Suprapubic skin (tissue), 4 donors: ENCODE measurements at regions not wholly inside any gene's neighbourhood (a gene's known extent, or its start where the extent isn't known, plus 50 kb on each side); places are given as distances from the start of the nearest gene placed in this dataset.

Experiments used
- DNase-seq, 2 donors: peaks; one replicate each; pipeline ENCODE4 v3.0.0-alpha.2; 2019; ENCODE audit warnings: low spot score in 2 of 2
- H3K27ac ChIP-seq: fragments of 200-600 bp; sonication (generic); one replicate; pipeline ENCODE4 v1.5.1; 2019
- H3K27me3 ChIP-seq: fragments of 200-600 bp; sonication (generic); one replicate; pipeline ENCODE4 v1.5.1; 2019
- H3K36me3 ChIP-seq: fragments of 200-600 bp; sonication (generic); one replicate; pipeline ENCODE4 v1.5.1; 2019
- H3K4me1 ChIP-seq: fragments of 200-600 bp; sonication (generic); one replicate; pipeline ENCODE4 v1.5.1; 2019
- H3K4me3 ChIP-seq: fragments of 200-600 bp; sonication (generic); one replicate; pipeline ENCODE4 v1.5.1; 2019; ENCODE audit warnings: mild to moderate bottlenecking
- H3K9me3 ChIP-seq: fragments of 200-600 bp; sonication (generic); one replicate; pipeline ENCODE4 v1.5.1; 2019
- EP300 ChIP-seq: sonication (generic); formaldehyde crosslinking; IDR thresholded peaks from one replicate; pipeline ENCODE4 v1.6.1; 2017; ENCODE audit warnings: antibody characterized with exemption
- POLR2A ChIP-seq, 2 donors: fragments of 450-650 bp; IDR thresholded peaks; one replicate each; pipeline ENCODE4 v1.6.1; 2017; ENCODE audit warnings: antibody characterized with exemption in 2 of 2, mild to moderate bottlenecking in 2 of 2, moderate library complexity in 2 of 2
- POLR2AphosphoS5 ChIP-seq, 3 donors: sonication (generic); formaldehyde crosslinking; IDR thresholded peaks; one replicate each; pipeline ENCODE4 v1.6.1; 2017; ENCODE audit warnings: antibody characterized with exemption in 3 of 3
- WGBS: methylation state at CpG from one replicate; pipeline ENCODE4 v1.1.5; 2018; 5-methylcytosine and 5-hydroxymethylcytosine counted together
- TF ChIP-seq, protein P1 (sequence below), 2 donors: fragments of 200-600 bp in 1 of 2; fragments of 450-650 bp in 1 of 2; sonication (generic) in 1 of 2; IDR thresholded peaks; one replicate each; pipeline ENCODE4 v1.5.1; 2016 to 2019; ENCODE audit warnings: antibody characterized with exemption in 2 of 2, mild to moderate bottlenecking in 1 of 2, moderate library complexity in 1 of 2

DNA sequence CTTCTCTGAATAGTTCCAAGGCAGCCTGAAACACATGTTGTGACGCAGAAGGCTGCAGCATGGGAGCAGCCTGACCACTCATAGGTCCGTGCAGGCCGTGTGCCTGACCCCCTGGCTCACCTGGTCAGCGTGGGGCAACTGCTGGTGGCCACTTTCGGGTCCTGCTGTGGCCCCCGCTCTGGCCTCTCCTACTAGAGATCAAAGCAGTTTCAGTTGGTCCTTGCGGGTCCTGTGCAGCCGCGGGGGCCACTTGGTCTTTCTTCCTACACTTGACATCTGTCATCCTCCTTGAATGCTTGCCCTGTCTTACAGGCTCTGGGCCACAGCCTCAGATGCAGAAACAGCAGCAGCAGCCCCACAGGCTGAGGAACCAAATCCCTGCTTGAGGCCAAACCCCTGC is 320.8 kb upstream of the ZNF32 start:
- DNase-seq, result no peak
- no peak overlapping the region for H3K27ac ChIP-seq
- H3K4me3 ChIP-seq, result no peak overlapping the region
- peaks cover 9% of the 10 kb centered on the region for H3K4me1 ChIP-seq
- TF ChIP-seq, protein P1, sequence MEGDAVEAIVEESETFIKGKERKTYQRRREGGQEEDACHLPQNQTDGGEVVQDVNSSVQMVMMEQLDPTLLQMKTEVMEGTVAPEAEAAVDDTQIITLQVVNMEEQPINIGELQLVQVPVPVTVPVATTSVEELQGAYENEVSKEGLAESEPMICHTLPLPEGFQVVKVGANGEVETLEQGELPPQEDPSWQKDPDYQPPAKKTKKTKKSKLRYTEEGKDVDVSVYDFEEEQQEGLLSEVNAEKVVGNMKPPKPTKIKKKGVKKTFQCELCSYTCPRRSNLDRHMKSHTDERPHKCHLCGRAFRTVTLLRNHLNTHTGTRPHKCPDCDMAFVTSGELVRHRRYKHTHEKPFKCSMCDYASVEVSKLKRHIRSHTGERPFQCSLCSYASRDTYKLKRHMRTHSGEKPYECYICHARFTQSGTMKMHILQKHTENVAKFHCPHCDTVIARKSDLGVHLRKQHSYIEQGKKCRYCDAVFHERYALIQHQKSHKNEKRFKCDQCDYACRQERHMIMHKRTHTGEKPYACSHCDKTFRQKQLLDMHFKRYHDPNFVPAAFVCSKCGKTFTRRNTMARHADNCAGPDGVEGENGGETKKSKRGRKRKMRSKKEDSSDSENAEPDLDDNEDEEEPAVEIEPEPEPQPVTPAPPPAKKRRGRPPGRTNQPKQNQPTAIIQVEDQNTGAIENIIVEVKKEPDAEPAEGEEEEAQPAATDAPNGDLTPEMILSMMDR (IDR thresholded peaks at IDR 0.05), result no peak
- no peak for TF ChIP-seq POLR2AphosphoS5 (IDR thresholded peaks at IDR 0.05)
- TF ChIP-seq POLR2A (IDR thresholded peaks at IDR 0.05), result no peak
- TF ChIP-seq EP300, result no peak
- H3K36me3 ChIP-seq, result no peaks in the 10 kb centered on the region
- no peaks in the 10 kb centered on the region for H3K27me3 ChIP-seq
- 100% methylated on average over 2 of the region's 9 CpGs for WGBS
- no peaks in the 10 kb centered on the region for H3K9me3 ChIP-seq

DNA sequence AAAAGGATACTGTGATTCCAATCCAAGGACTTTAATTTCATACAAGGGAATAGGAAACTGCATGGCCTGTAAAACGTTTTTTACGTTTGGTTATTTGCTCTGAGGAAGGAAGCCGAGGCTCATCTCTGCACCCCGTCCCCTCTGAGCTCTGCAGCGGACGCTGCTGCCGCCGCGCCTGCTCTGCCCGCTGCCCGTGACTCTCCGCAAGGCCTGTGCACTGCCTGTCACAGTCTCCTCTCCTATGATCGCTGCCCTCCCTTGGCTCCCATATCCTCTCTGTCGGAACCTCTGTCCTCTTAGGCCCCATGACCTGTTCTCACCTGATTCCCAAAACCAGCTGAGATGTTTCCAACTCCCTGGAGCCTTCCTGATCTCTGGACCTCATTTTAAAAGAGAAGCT is 320.3 kb upstream of the ZNF32 start:
- no peaks in the 10 kb centered on the region for H3K36me3 ChIP-seq
- DNase-seq, result no peak
- no peaks in the 10 kb centered on the region for H3K27me3 ChIP-seq
- 79% methylated on average over 14 of the region's 14 CpGs for WGBS
- peaks cover 9% of the 10 kb centered on the region for H3K4me1 ChIP-seq
- no peak overlapping the region for H3K4me3 ChIP-seq
- TF ChIP-seq, protein P1 (IDR thresholded peaks at IDR 0.05), result no peak
- no peak for TF ChIP-seq EP300
- no peaks in the 10 kb centered on the region for H3K9me3 ChIP-seq
- H3K27ac ChIP-seq, result no peak overlapping the region

DNA sequence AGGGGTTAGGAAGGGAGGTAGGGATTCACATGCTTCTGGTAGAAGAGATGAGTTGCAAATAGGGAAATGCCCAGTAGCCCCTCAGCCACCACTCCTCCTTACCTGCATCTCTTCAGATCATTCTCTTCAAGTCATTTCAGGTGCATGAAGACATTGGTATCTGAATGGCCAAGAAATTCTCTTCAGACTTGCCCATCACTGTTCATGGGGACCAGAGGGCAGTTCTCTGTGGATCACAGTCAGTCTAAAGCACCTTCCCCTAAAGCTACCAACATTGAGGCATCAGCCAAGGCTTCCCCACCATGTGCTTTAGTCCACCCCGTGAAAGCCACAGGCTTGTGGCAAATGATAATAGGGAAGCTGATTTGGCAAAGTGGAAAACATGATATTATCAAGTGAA is 319.4 kb upstream of the ZNF32 start:
- H3K4me1 ChIP-seq, result peaks cover 9% of the 10 kb centered on the region
- no peaks in the 10 kb centered on the region for H3K27me3 ChIP-seq
- 85% methylated on average over 1 of the region's 1 CpG for WGBS
- H3K27ac ChIP-seq, result no peak overlapping the region
- H3K9me3 ChIP-seq, result no peaks in the 10 kb centered on the region
- TF ChIP-seq POLR2A (IDR thresholded peaks at IDR 0.05) (no peak), POLR2AphosphoS5 (IDR thresholded peaks at IDR 0.05) (no peak), EP300 (no peak)
- TF ChIP-seq, protein P1 (IDR thresholded peaks at IDR 0.05), result no peak
- H3K36me3 ChIP-seq, result no peaks in the 10 kb centered on the region
- DNase-seq, result no peak
- no peak overlapping the region for H3K4me3 ChIP-seq

- Histone ChIP-seq H3K4me1 (peaks cover 9% of the 10 kb centered on the region), H3K27ac (no peak overlapping the region), H3K27me3 (no peaks in the 10 kb centered on the region), H3K9me3 (no peaks in the 10 kb centered on the region), H3K4me3 (no peak overlapping the region), H3K36me3 (no peaks in the 10 kb centered on the region)
- WGBS, result 97% methylated on average over 3 of the region's 3 CpGs
- DNase-seq, result no peak
- TF ChIP-seq, protein P1 (IDR thresholded peaks at IDR 0.05), result no peak
- TF ChIP-seq POLR2A (IDR thresholded peaks at IDR 0.05), result no peak
- no peak for TF ChIP-seq POLR2AphosphoS5 (IDR thresholded peaks at IDR 0.05)
- TF ChIP-seq EP300, result no peak
Observed at GRCh38 chr10:43966571-43966965, 317.9 kb upstream of the ZNF32 start.

- H3K9me3 ChIP-seq, result no peaks in the 10 kb centered on the region
- no peaks in the 10 kb centered on the region for H3K36me3 ChIP-seq
- TF ChIP-seq EP300 (no peak), POLR2AphosphoS5 (IDR thresholded peaks at IDR 0.05) (no peak), POLR2A (IDR thresholded peaks at IDR 0.05) (no peak)
- TF ChIP-seq, protein P1 (IDR thresholded peaks at IDR 0.05), result no peak
- peak overlapping the region; percentile 41 for H3K27ac ChIP-seq
- no peaks in the 10 kb centered on the region for H3K27me3 ChIP-seq
- DNase-seq, result no peak
- WGBS, result 82% methylated on average over 7 of the region's 7 CpGs
- H3K4me1 ChIP-seq, result peaks cover 9% of the 10 kb centered on the region
- H3K4me3 ChIP-seq, result no peak overlapping the region
Observed at GRCh38 chr10:43965918-43966570, 317.4 kb upstream of the ZNF32 start.
